ENCODE measurements at regions not wholly inside any gene's neighbourhood (a gene's known extent, or its start where the extent isn't known, plus 50 kb on each side); places are given as distances from the start of the nearest gene placed in this dataset.

GRCh38 chr9:25397746-25398145, 280.5 kb downstream of the TUSC1 start:
- ChIA-PET POLR2A (ENCODE audit: low non-redundant PET) (no interaction called here), CTCF (interaction anchor here (0.6 kb wide), 1 partner anchor 69 kb away, joined by 4 read pairs; no protein-coding TSS in a partner anchor)
- DNase-seq (ENCODE audit: low spot score), result no peak
- H3K27ac ChIP-seq, result no peak overlapping the region
- no peak for TF ChIP-seq CTCF (conservative IDR thresholded peaks at IDR 0.05; ENCODE audit: low read depth)

DNA sequence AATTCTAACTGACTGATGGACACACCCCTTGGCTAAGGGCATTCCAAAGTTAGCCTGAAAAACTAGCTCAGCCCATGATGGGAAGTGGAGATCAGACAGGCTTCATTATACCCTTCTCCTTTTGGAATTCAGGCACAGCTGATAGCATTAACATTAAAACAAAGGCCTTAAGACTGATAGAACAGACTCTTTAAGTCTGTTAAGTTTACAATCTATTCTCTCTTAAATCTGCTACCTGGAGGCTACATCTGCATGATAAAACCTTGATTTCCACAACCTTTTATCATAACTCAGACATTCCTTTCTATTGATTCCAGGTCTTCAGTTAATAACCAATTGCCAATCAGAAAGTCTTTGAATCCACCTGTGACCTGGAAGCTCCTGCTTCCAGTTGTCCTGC, 281.4 kb downstream of the TUSC1 start:
- DNase-seq (ENCODE audit: low spot score), result no peak

GRCh38 chr9:25381141-25381540, 297.1 kb downstream of the TUSC1 start:
- no peak for TF ChIP-seq CTCF (conservative IDR thresholded peaks at IDR 0.05; ENCODE audit: low read depth)
- ChIA-PET CTCF (no interaction called here), POLR2A (ENCODE audit: low non-redundant PET) (no interaction called here)
- no peak overlapping the region for H3K27ac ChIP-seq
- DNase-seq (ENCODE audit: low spot score), result no peak

More for the DNA sequence above, 281.4 kb downstream of the TUSC1 start:
- ChIA-PET CTCF (no interaction called here), POLR2A (ENCODE audit: low non-redundant PET) (no interaction called here)
- H3K27ac ChIP-seq, result no peak overlapping the region
- no peak for TF ChIP-seq CTCF (conservative IDR thresholded peaks at IDR 0.05; ENCODE audit: low read depth)

- ChIA-PET POLR2A (ENCODE audit: low non-redundant PET) (no interaction called here), CTCF (no interaction called here)
- no peak for TF ChIP-seq CTCF (conservative IDR thresholded peaks at IDR 0.05; ENCODE audit: low read depth)
- H3K27ac ChIP-seq, result no peak overlapping the region
- DNase-seq (ENCODE audit: low spot score), result no peak
Observed at GRCh38 chr9:25377039-25377438, 301.2 kb downstream of the TUSC1 start.

- no peak for TF ChIP-seq CTCF (conservative IDR thresholded peaks at IDR 0.05; ENCODE audit: low read depth)
- no peak overlapping the region for H3K27ac ChIP-seq
- no peak for DNase-seq (ENCODE audit: low spot score)
- ChIA-PET POLR2A (ENCODE audit: low non-redundant PET) (no interaction called here), CTCF (no interaction called here)
Observed at GRCh38 chr9:25374281-25374680, 304.0 kb downstream of the TUSC1 start.

DNA sequence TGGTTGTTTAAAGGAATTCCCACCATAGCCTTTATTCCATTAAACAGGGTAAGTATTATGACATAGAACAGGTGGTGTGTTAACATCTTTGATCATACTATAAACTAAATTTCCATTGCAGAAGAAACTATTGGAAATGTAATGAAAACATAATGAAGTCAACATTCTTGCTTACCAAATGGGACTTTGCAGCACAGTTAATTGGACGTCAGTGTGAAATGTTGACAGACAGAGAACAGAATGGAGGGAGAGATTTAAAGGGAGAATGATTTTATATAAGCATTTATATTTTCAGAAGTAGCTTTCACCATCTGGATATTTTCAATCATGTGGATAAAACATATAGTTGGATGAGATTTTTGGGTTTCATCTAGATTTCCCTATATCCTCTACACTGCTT, 311.3 kb downstream of the TUSC1 start:
- ChIA-PET POLR2A (ENCODE audit: low non-redundant PET) (no interaction called here), CTCF (no interaction called here)
- no peak for DNase-seq (ENCODE audit: low spot score)
- TF ChIP-seq CTCF (conservative IDR thresholded peaks at IDR 0.05; ENCODE audit: low read depth), result no peak
- no peak overlapping the region for H3K27ac ChIP-seq

DNA sequence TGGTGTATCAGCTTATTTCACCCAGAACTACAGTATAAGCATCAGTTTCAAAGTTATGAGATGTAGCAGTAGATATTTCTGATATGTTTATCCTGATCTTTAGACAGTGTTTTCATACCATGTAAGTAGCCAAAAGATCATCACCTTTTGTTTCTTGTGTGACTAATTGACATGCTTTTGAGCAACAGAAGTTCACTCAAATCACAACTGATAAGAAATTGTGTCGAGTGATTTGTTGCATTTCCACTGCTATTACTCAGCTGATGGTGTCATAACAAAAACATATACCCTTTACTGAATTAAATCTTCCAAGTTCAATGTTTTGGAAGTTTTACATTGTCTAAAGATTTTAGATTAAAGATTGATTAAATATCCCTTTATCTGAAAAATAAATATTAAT, 324.5 kb downstream of the TUSC1 start:
- no peak for TF ChIP-seq CTCF (conservative IDR thresholded peaks at IDR 0.05; ENCODE audit: low read depth)
- no peak overlapping the region for H3K27ac ChIP-seq
- ChIA-PET POLR2A (ENCODE audit: low non-redundant PET) (no interaction called here), CTCF (interaction anchor here (0.7 kb wide), 1 partner anchor 1153 kb away, joined by 3 read pairs; no protein-coding TSS in a partner anchor)
- no peak for DNase-seq (ENCODE audit: low spot score)

All from RWPE1 (cell line).